Panc1 (cell line): ENCODE measurements at regions not wholly inside any gene's neighbourhood (a gene's known extent, or its start where the extent isn't known, plus 50 kb on each side); places are given as distances from the start of the nearest gene placed in this dataset.

ENCODE experiments used
- POLR2AphosphoS5 ChIP-seq: IDR thresholded peaks from 2 replicates; pipeline ENCODE4 v1.6.1; 2012; ENCODE audit warnings: mild to moderate bottlenecking, low read depth, low read length, moderate library complexity
- TF ChIP-seq, protein P1 (sequence below): fragments of 450-650 bp; IDR thresholded peaks from 2 replicates; pipeline ENCODE4 v1.5.1; 2017; ENCODE audit warnings: mild to moderate bottlenecking

GRCh38 chr1:172885411-172885810, 165.3 kb downstream of the TNFSF18 start:
- TF ChIP-seq, protein P1, sequence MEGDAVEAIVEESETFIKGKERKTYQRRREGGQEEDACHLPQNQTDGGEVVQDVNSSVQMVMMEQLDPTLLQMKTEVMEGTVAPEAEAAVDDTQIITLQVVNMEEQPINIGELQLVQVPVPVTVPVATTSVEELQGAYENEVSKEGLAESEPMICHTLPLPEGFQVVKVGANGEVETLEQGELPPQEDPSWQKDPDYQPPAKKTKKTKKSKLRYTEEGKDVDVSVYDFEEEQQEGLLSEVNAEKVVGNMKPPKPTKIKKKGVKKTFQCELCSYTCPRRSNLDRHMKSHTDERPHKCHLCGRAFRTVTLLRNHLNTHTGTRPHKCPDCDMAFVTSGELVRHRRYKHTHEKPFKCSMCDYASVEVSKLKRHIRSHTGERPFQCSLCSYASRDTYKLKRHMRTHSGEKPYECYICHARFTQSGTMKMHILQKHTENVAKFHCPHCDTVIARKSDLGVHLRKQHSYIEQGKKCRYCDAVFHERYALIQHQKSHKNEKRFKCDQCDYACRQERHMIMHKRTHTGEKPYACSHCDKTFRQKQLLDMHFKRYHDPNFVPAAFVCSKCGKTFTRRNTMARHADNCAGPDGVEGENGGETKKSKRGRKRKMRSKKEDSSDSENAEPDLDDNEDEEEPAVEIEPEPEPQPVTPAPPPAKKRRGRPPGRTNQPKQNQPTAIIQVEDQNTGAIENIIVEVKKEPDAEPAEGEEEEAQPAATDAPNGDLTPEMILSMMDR, result no peak
- TF ChIP-seq POLR2AphosphoS5, result no peak
